Neutrophil (primary cell): ENCODE measurements at regions not wholly inside any gene's neighbourhood (a gene's known extent, or its start where the extent isn't known, plus 50 kb on each side); places are given as distances from the start of the nearest gene placed in this dataset.

Experiments
- H3K27ac ChIP-seq: fragments of 200-600 bp; sonication (generic); 2 replicates; pipeline ENCODE4 v1.5.1; 2016; ENCODE audit warnings: mild to moderate bottlenecking, moderate library complexity
- H3K27me3 ChIP-seq: fragments of 200-600 bp; sonication (generic); 2 replicates; pipeline ENCODE4 v1.6.0; 2016; ENCODE audit warnings: mild to moderate bottlenecking
- H3K36me3 ChIP-seq: fragments of 200-600 bp; sonication (generic); 2 replicates; pipeline ENCODE4 v1.5.1; 2017
- H3K4me1 ChIP-seq, 2 experiments: fragments of 200-600 bp in 1 of 2; sonication (generic) in 1 of 2; 1 replicate in 1 of 2; 2 replicates in 1 of 2; pipeline versions ENCODE4 v1.5.1 to v1.6.1; 2013 to 2016; ENCODE audit warnings: low read depth in 1 of 2, low read length in 1 of 2, mild to moderate bottlenecking in 1 of 2, moderate library complexity in 1 of 2; ENCODE audit not compliant: control insufficient read depth in 1 of 2, insufficient read depth in 1 of 2
- H3K4me3 ChIP-seq, 2 experiments: fragments of 200-600 bp in 1 of 2; sonication (generic) in 1 of 2; 1 replicate in 1 of 2; 2 replicates in 1 of 2; pipeline ENCODE4 v1.5.1; 2013 to 2016; ENCODE audit warnings: low read depth in 1 of 2, low read length in 1 of 2, mild to moderate bottlenecking in 1 of 2, moderate library complexity in 1 of 2
- H3K9me3 ChIP-seq: fragments of 200-600 bp; sonication (generic); 2 replicates; pipeline ENCODE4 v1.5.1; 2016
- TF ChIP-seq, protein P1 (sequence below): fragments of 200-600 bp; sonication (generic); IDR thresholded peaks from 2 replicates; pipeline ENCODE4 v1.5.1; 2016; ENCODE audit warnings: antibody characterized with exemption

- TF ChIP-seq, protein P1, sequence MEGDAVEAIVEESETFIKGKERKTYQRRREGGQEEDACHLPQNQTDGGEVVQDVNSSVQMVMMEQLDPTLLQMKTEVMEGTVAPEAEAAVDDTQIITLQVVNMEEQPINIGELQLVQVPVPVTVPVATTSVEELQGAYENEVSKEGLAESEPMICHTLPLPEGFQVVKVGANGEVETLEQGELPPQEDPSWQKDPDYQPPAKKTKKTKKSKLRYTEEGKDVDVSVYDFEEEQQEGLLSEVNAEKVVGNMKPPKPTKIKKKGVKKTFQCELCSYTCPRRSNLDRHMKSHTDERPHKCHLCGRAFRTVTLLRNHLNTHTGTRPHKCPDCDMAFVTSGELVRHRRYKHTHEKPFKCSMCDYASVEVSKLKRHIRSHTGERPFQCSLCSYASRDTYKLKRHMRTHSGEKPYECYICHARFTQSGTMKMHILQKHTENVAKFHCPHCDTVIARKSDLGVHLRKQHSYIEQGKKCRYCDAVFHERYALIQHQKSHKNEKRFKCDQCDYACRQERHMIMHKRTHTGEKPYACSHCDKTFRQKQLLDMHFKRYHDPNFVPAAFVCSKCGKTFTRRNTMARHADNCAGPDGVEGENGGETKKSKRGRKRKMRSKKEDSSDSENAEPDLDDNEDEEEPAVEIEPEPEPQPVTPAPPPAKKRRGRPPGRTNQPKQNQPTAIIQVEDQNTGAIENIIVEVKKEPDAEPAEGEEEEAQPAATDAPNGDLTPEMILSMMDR: no peak
Observed at GRCh38 chr22:48228468-48228867, 1466.0 kb downstream of the TBC1D22A start.

DNA sequence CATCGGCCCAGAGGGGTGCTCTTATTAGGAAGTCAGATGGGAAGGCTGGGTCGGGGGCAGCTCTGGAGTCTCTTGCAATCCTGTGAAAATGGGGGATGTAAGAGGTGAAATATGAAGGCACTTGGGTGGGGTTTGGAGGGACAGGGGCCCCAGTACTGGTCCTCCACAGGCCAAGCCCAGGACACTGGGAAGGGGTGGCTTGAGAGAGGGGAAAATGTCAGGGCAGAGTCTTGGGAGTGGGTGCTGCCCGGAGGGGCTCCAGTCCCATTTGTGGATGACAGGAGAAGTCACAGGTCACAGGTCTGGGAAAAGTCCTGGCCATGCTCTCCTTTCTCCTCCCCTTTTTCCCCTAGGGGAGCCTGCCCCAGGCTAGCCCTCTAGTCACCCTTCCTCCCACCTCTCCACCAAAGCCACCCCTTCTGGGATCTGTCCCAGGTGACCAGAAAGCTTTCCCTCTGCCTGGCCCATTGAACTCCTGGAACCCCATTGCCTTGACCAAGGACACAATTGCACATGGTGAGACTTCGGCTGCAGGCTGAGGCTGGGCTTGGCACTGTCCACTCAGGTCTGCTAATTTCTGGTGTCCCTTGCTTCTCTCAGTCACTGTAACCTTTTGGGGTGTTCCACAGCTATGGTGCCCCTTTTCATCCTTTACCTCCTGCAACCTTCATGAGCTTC is 1465.0 kb downstream of the TBC1D22A start:
- H3K27ac ChIP-seq: no peak overlapping the region
- H3K36me3 ChIP-seq: no peaks in the 10 kb centered on the region
- H3K9me3 ChIP-seq: no peaks in the 10 kb centered on the region
- no peak overlapping the region for H3K4me3 ChIP-seq
- H3K4me1 ChIP-seq: no peaks in the 10 kb centered on the region
- TF ChIP-seq, protein P1: no peak
- no peaks in the 10 kb centered on the region for H3K27me3 ChIP-seq

More at GRCh38 chr22:48228468-48228867, 1466.0 kb downstream of the TBC1D22A start:
- Histone ChIP-seq H3K27me3 (no peaks in the 10 kb centered on the region), H3K4me1 (no peaks in the 10 kb centered on the region), H3K4me3 (no peak overlapping the region), H3K36me3 (no peaks in the 10 kb centered on the region), H3K9me3 (no peaks in the 10 kb centered on the region), H3K27ac (no peak overlapping the region)

- Histone ChIP-seq H3K4me3 (no peak overlapping the region), H3K27me3 (no peaks in the 10 kb centered on the region), H3K9me3 (no peaks in the 10 kb centered on the region), H3K27ac (no peak overlapping the region), H3K36me3 (no peaks in the 10 kb centered on the region), H3K4me1 (no peaks in the 10 kb centered on the region)
- TF ChIP-seq, protein P1: no peak
Observed at GRCh38 chr22:48226026-48227013, 1463.9 kb downstream of the TBC1D22A start.

DNA sequence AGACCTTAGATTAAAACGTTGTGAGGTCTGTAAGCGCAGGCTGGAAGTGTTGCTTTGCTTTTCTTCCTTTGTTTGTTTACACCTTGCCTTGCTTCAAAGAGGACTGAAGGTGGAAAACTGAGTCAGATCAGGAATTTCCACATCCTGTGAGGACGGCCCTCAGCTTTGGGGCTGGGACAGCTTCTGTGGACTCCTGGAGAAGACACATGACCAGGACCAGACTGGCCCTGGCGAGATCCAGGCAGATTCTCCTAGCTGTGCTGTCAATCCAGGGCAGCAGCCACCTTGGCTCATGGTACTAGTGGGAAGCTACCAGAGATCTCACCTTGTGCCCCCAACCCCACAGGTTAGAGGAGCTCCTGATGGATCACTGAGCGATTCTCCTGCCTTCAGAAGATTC is 1461.9 kb downstream of the TBC1D22A start:
- Histone ChIP-seq H3K27ac (no peak overlapping the region), H3K27me3 (no peaks in the 10 kb centered on the region), H3K4me3 (no peak overlapping the region), H3K4me1 (no peaks in the 10 kb centered on the region), H3K9me3 (no peaks in the 10 kb centered on the region), H3K36me3 (no peaks in the 10 kb centered on the region)
- TF ChIP-seq, protein P1: no peak

DNA sequence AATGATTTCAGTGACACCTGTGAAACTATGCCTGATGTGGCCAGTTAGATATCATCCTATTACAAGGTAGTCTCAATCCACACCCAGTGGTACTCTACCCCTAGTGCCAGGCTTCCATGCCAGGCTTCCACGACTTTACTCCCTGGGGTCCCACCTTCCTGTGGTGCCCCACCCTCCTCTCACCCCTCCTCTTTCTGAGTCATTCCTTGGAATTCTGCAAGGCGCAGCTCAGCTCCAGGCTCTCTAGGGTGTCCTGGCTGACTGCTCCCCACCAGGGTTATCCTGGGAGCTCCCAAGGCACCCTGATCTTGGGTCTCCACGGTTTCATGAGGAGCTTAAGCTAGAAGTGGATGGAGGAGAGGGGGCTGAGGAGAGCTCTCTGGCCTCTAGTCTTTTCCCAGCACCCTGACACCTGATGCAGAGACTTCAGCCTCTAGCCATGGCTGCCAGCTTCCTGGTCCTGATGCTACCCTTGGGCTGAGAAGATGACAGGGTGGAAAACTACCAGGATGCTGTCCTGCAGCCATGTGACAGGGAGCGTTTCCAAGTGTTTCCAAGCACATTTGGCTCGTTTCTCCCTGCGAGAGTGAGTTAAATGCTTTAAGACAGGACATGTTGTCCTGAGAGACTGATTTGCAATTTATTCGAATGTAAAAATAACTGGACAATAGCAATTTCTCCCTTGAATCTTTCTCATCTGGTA is 1461.2 kb downstream of the TBC1D22A start:
- no peaks in the 10 kb centered on the region for H3K27me3 ChIP-seq
- no peaks in the 10 kb centered on the region for H3K9me3 ChIP-seq
- TF ChIP-seq, protein P1: no peak
- H3K4me1 ChIP-seq: no peaks in the 10 kb centered on the region
- no peaks in the 10 kb centered on the region for H3K36me3 ChIP-seq
- no peak overlapping the region for H3K27ac ChIP-seq
- H3K4me3 ChIP-seq: no peak overlapping the region
